CD14-positive monocyte (primary cell): ENCODE measurements at regions not wholly inside any gene's neighbourhood (a gene's known extent, or its start where the extent isn't known, plus 50 kb on each side); places are given as distances from the start of the nearest gene placed in this dataset.

ENCODE experiments used
- DNase-seq, 3 donors: peaks; one replicate each; pipeline ENCODE4 v3.0.0-alpha.2; 2011 to 2022
- H2AFZ ChIP-seq: 2 replicates; pipeline ENCODE4 v1.6.0; 2012; ENCODE audit warnings: mild to moderate bottlenecking, low read depth, low read length, inconsistent platforms; ENCODE audit not compliant: insufficient read depth, poor library complexity, severe bottlenecking
- H3K27ac ChIP-seq, 2 donors: 1 replicate in 1 of 2; 2 replicates in 1 of 2; pipeline ENCODE4 v1.5.1; 2012 to 2013; ENCODE audit warnings: low read length in 2 of 2, control low read depth in 1 of 2, inconsistent platforms in 1 of 2, low read depth in 1 of 2, mild to moderate bottlenecking in 1 of 2
- H3K27me3 ChIP-seq, 2 donors: one replicate each; pipeline versions ENCODE4 v1.6.0 to v1.6.1; 2011 to 2013; ENCODE audit warnings: low read length in 2 of 2; ENCODE audit not compliant: control insufficient read depth in 2 of 2, insufficient read depth in 2 of 2
- H3K36me3 ChIP-seq, 2 donors: replicated peaks in 1 of 2; 1 replicate in 1 of 2; 2 replicates in 1 of 2; pipeline versions ENCODE4 v1.5.1 to v1.6.1; 2012 to 2013; ENCODE audit warnings: low read length in 2 of 2, control low read depth in 1 of 2, inconsistent platforms in 1 of 2, mild to moderate bottlenecking in 1 of 2; ENCODE audit not compliant: insufficient read depth in 2 of 2, control insufficient read depth in 1 of 2
- H3K4me1 ChIP-seq, 2 donors: 1 replicate in 1 of 2; 2 replicates in 1 of 2; pipeline versions ENCODE4 v1.5.1 to v1.6.1; 2012 to 2013; ENCODE audit warnings: low read length in 2 of 2, control low read depth in 1 of 2, inconsistent platforms in 1 of 2, mild to moderate bottlenecking in 1 of 2, moderate library complexity in 1 of 2; ENCODE audit not compliant: insufficient read depth in 2 of 2, control insufficient read depth in 1 of 2
- H3K4me2 ChIP-seq: replicated peaks from 2 replicates; pipeline ENCODE3; 2012; ENCODE audit warnings: low read length, moderate library complexity, mild to moderate bottlenecking; ENCODE audit not compliant: poor library complexity, severe bottlenecking; ENCODE audit errors: extremely low read depth
- H3K4me3 ChIP-seq, 3 experiments: fragments of 200-600 bp in 1 of 3; sonication (generic) in 1 of 3; replicated peaks in 1 of 3; 1 replicate in 2 of 3; 2 replicates in 1 of 3; pipeline ENCODE4 v1.5.1; 2011 to 2013; ENCODE audit warnings: low read length in 3 of 3, mild to moderate bottlenecking in 3 of 3, control low read depth in 2 of 3, low read depth in 2 of 3, inconsistent platforms in 1 of 3, moderate library complexity in 1 of 3
- H3K79me2 ChIP-seq: 2 replicates; pipeline ENCODE4 v1.6.0; 2012; ENCODE audit warnings: mild to moderate bottlenecking, control low read depth, inconsistent platforms, low read length, moderate library complexity; ENCODE audit not compliant: insufficient read depth
- H3K9ac ChIP-seq: 2 replicates; pipeline ENCODE4 v1.6.0; 2017; ENCODE audit warnings: low read length, mild to moderate bottlenecking; ENCODE audit not compliant: insufficient read depth, poor library complexity, severe bottlenecking
- H3K9me3 ChIP-seq, 2 donors: replicated peaks in 1 of 2; 1 replicate in 1 of 2; 2 replicates in 1 of 2; pipeline versions ENCODE4 v1.5.1 to v1.6.1; 2012 to 2013; ENCODE audit warnings: low read length in 2 of 2, control low read depth in 1 of 2; ENCODE audit not compliant: control insufficient read depth in 1 of 2, insufficient read depth in 1 of 2
- H4K20me1 ChIP-seq: 2 replicates; pipeline ENCODE4 v1.6.0; 2012; ENCODE audit warnings: mild to moderate bottlenecking, low read length, control low read depth, moderate library complexity; ENCODE audit not compliant: insufficient read depth
- H3K27ac Mint-ChIP-seq, 7 donors: one replicate each; pipeline ENCODE4 v1.8.0; 2020; ENCODE audit warnings: mild to moderate bottlenecking in 7 of 7, mixed read lengths in 7 of 7, moderate library complexity in 6 of 7, inconsistent platforms in 2 of 7
- H3K27me3 Mint-ChIP-seq, 3 donors: one replicate each; pipeline ENCODE4 v1.8.0; 2021 to 2022; ENCODE audit warnings: low read depth in 3 of 3, mild to moderate bottlenecking in 3 of 3, mixed read lengths in 3 of 3, moderate library complexity in 3 of 3, inconsistent platforms in 1 of 3
- H3K36me3 Mint-ChIP-seq, 2 donors: one replicate each; pipeline ENCODE4 v1.8.0; 2020; ENCODE audit warnings: mixed read lengths in 2 of 2, inconsistent platforms in 1 of 2, mild to moderate bottlenecking in 1 of 2
- H3K4me1 Mint-ChIP-seq: one replicate; pipeline ENCODE4 v1.8.0; 2020; ENCODE audit warnings: mild to moderate bottlenecking, mixed read lengths
- H3K4me3 Mint-ChIP-seq, 2 donors: one replicate each; pipeline ENCODE4 v1.8.0; 2020; ENCODE audit warnings: mild to moderate bottlenecking in 2 of 2, mixed read lengths in 2 of 2, moderate library complexity in 1 of 2
- H3K9me3 Mint-ChIP-seq, 7 donors: one replicate each; pipeline ENCODE4 v1.8.0; 2020 to 2022; ENCODE audit warnings: mixed read lengths in 7 of 7, mild to moderate bottlenecking in 6 of 7, moderate library complexity in 6 of 7, inconsistent platforms in 2 of 7
- CTCF ChIP-seq: fragments of 200-600 bp; IDR thresholded peaks from one replicate; pipeline ENCODE4 v1.8.0; 2022; ENCODE audit warnings: antibody characterized with exemption, mild to moderate bottlenecking
- WGBS: methylation state at CpG from one replicate; pipeline ENCODE4 v1.1.5; 2013; ENCODE audit warnings: missing lambda C conversion rate; ENCODE audit not compliant: insufficient coverage; 5-methylcytosine and 5-hydroxymethylcytosine counted together
- intact Hi-C, 2 donors: fragments of 100-400 bp; cut with micrococcal nuclease; formaldehyde crosslinking; loops; one replicate each; pipeline versions ENCODE4 v1.15.0 to v1.15.1; 2023

GRCh38 chr6:134585517-134585873 lies 267.6 kb upstream of the SGK1 start:
- Histone ChIP-seq H4K20me1 (no peaks in the 10 kb centered on the region), H3K9ac (no peak overlapping the region), H3K4me3 (no peak overlapping the region), H3K36me3 (no peaks in the 10 kb centered on the region), H3K4me2 (no peak overlapping the region), H3K79me2 (no peaks in the 10 kb centered on the region), H3K9me3 (no peaks in the 10 kb centered on the region), H2AFZ (no peak overlapping the region), H3K27me3 (no peaks in the 10 kb centered on the region), H3K4me1 (no peaks in the 10 kb centered on the region), H3K27ac (no peak overlapping the region)
- Mint-ChIP-seq H3K36me3 (no peaks in the 10 kb centered on the region), H3K4me3 (no peak overlapping the region), H3K4me1 (no peaks in the 10 kb centered on the region), H3K27ac (no peak overlapping the region), H3K9me3 (peaks cover 0 to 5% (median 0%) of the 10 kb centered on the region in 7 donors), H3K27me3 (peaks cover 0 to 5% (median 2%) of the 10 kb centered on the region in 3 donors)
- intact Hi-C loops, result no loop called here
- no peak for DNase-seq
- no peak for TF ChIP-seq CTCF
- 80% methylated on average over 1 of the region's 8 CpGs for WGBS

- Mint-ChIP-seq H3K27ac (no peak overlapping the region), H3K4me3 (no peak overlapping the region), H3K27me3 (peaks cover 0 to 5% (median 2%) of the 10 kb centered on the region in 3 donors), H3K9me3 (peaks cover 0 to 5% (median 0%) of the 10 kb centered on the region in 7 donors), H3K4me1 (no peaks in the 10 kb centered on the region), H3K36me3 (no peaks in the 10 kb centered on the region)
- Histone ChIP-seq H3K79me2 (no peaks in the 10 kb centered on the region), H3K4me3 (no peak overlapping the region), H3K9me3 (no peaks in the 10 kb centered on the region), H3K4me2 (no peak overlapping the region), H3K27ac (no peak overlapping the region), H3K27me3 (no peaks in the 10 kb centered on the region), H2AFZ (no peak overlapping the region), H3K4me1 (no peaks in the 10 kb centered on the region), H4K20me1 (no peaks in the 10 kb centered on the region), H3K9ac (no peak overlapping the region), H3K36me3 (no peaks in the 10 kb centered on the region)
- TF ChIP-seq CTCF, result no peak
- 86% methylated on average over 1 of the region's 2 CpGs for WGBS
- intact Hi-C loops, result no loop called here
- DNase-seq, result no peak
Measured at GRCh38 chr6:134584847-134585516, 267.1 kb upstream of the SGK1 start.
